ENCODE measurements at regions not wholly inside any gene's neighbourhood (a gene's known extent, or its start where the extent isn't known, plus 50 kb on each side); places are given as distances from the start of the nearest gene placed in this dataset.
"Not testable (repeated sequence)": the region's sequence is repeated elsewhere in the genome, so short reads cannot be mapped to it uniquely, and the experiment has no call there.

DNA sequence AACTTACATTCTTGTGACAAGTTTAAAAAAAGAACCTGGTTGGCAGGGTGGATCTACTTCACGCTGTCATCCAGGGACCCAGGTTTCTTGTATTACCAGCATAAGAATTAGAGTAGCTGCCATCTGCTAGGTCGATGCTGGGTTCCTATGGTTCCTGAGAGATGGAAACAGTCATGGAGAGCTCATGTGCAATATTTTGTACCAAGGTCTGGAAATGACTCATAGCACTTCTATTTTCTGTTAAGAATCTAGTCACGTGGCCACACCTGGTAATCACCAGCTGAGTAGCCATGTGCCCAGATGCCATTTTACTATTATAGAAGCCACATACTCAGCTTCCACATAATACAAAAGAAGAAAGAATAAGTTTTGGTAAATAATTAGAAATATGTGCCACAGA lies 171.3 kb downstream of the CD83 start:
- no peak for DNase-seq (ENCODE audit: extremely low read depth in 1 of 2, low read depth in 1 of 2)

- no peak for DNase-seq (ENCODE audit: extremely low read depth in 1 of 2, low read depth in 1 of 2)
These were observed 172.6 kb downstream of the CD83 start for GRCh38 chr6:14290041-14290771.

GRCh38 chr6:14290772-14291330 lies 173.3 kb downstream of the CD83 start:
- no peak for DNase-seq (ENCODE audit: extremely low read depth in 1 of 2, low read depth in 1 of 2)

DNA sequence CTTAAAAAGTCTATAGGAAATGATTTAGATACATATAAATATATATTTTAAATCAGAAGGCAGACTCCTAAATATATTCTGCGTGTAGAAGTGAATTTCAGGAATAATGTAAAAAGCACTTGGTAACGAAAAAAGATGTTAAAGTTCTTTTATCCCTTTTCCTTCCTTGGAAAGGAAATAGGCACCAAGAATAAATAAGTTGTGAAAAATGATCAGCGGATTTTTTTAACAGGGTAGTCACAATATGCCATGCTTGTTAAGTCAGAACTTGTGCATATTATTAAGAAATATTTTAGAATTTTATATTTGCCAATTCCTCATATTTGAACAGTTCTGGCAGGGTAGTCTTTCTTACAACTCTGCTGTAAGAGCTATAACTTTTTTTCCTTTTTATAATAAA lies 173.8 kb downstream of the CD83 start:
- DNase-seq (ENCODE audit: extremely low read depth in 1 of 2, low read depth in 1 of 2), result no peak

DNA sequence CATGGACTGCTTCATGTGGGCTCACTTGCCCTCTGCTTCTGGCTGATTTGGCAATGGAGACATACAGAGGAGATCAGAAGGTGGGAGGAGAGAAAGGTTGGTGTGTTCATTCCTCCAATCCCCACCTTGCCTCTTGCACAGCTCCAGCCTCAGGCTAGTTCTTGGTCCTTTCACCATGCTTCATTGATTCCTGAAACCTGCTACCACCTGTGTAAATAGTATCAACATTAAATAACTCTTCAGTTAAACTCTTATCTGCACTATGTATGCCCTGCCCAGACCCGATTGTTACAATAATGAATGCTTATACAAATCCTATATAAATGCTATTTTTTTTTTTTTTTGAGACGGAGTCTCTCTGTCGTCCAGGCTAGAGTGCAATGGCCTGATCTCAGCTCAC lies 174.5 kb downstream of the CD83 start:
- DNase-seq (ENCODE audit: extremely low read depth in 1 of 2, low read depth in 1 of 2), result no peak

DNA sequence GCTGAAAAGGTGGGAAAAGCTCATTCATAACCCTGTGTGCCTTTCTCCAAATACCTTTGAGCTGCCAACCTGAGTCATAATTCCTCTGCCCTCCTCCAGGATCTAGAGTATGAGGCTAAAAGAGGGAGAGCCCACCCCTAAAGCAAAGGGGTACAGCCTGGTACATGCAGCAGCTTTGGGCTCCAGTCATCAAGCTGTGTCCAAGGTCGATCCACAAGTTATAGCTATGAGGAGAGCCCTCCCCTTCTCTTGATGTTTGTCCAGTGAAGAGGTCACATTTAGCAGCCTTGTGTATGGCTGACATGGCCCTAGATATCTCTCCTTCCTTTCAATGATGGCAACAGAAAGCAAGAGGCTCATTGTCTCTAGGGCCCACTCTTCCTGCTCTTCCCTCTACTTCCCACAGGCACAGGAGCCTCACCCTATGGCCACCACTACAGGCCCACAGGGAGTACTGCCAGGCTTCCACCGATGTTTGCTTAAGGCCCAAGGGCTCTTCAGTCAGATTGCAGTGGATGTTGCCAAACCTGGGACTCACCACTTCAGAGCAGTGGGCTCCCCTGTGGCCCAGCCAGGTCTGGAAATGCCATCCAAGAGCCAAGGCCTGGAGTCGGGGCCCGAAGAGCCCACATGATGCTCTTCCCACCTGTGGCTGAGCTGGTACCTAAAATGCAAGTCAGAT lies 176.8 kb downstream of the CD83 start:
- DNase-seq (ENCODE audit: extremely low read depth in 1 of 2, low read depth in 1 of 2), result no peak

GRCh38 chr6:14296698-14297097 lies 179.1 kb downstream of the CD83 start:
- DNase-seq (ENCODE audit: extremely low read depth in 1 of 2, low read depth in 1 of 2), result not testable (repeated sequence)

- not testable (repeated sequence) for DNase-seq (ENCODE audit: extremely low read depth in 1 of 2, low read depth in 1 of 2)
These were observed 179.5 kb downstream of the CD83 start for GRCh38 chr6:14297118-14297517.

DNA sequence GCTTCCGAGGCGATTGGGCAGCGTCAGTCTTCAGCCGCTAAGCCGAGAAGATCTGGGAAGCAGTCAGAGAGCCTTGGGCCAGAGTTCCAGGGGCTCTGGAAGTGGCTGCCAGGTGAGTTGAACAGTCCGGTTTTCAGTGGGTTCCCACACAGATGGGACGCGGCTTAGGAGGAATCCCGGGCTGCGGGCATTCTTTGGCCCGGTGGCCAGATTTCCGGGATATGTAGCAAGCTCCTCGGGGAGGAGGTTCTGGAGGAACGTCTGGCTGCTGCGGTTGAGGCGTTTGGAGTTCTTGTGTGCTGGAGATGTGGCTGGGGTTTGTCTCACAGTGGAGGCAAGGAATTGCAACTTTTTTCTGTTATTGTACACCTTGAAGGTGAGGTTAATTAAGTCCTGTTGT lies 182.6 kb downstream of the CD83 start:
- not testable (repeated sequence) for DNase-seq (ENCODE audit: extremely low read depth in 1 of 2, low read depth in 1 of 2)

DNA sequence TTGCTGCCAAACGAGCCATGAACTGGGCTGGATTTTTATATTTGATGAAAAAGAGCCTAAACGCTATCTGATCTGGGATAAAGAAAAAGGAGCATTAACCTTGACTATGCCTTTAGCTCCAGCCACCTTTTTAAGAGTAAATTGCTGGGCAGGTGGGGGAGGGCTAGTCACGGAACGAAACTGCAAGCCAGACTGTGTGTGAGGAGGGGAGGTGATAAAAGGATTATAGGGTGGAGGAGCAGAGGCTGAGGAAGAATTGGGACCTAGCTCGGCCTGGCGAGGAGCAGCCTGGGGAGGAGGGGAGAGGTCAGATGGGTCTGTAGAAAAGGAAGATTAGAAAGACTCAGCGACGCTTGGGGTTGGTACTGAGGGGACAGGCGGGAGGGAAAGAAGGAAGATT lies 183.1 kb downstream of the CD83 start:
- DNase-seq (ENCODE audit: extremely low read depth in 1 of 2, low read depth in 1 of 2), result not testable (repeated sequence)

GRCh38 chr6:14301477-14301876 lies 183.9 kb downstream of the CD83 start:
- DNase-seq (ENCODE audit: extremely low read depth in 1 of 2, low read depth in 1 of 2), result not testable (repeated sequence)

DNA sequence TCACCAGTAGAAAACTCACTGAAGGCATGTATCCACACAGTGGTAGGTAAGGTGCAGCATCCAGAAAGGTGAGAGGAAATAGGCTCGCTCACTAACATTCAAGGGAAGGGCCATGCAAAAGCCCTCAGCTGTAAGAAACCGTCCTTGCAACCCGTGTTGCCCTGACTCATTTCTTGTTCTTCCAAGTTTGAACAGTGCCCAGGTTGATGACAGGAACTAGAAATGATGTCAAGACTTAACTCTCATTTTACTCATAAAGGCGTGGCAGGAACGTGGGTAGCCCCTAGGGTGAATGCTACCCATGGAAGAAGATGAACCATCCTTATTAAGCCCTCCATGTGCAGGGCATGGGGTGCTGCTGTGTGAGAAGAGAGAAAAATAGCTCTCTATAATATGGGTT lies 187.6 kb downstream of the CD83 start:
- DNase-seq (ENCODE audit: extremely low read depth in 1 of 2, low read depth in 1 of 2), result no peak

DNA sequence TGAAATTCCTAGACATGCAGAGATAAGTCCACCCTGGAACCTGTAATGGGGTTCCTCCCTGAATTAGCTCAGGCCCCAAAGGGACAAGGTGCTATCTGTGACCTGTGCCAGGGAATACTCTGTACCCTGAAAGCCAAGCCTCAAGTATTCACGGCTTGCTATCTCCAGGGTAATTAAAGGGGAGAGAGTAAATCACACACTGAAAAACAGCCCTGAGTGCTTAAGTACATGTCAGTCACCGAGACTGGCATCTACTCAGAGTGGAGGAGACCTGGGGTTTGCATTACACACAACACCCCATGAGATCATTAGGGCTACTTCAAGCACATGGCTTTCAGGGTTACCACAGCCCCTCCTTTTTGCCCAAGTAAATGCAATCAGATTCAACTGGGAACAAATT lies 188.1 kb downstream of the CD83 start:
- no peak for DNase-seq (ENCODE audit: extremely low read depth in 1 of 2, low read depth in 1 of 2)

GRCh38 chr6:14306151-14306906 lies 188.8 kb downstream of the CD83 start:
- DNase-seq (ENCODE audit: extremely low read depth in 1 of 2, low read depth in 1 of 2), result no peak

DNA sequence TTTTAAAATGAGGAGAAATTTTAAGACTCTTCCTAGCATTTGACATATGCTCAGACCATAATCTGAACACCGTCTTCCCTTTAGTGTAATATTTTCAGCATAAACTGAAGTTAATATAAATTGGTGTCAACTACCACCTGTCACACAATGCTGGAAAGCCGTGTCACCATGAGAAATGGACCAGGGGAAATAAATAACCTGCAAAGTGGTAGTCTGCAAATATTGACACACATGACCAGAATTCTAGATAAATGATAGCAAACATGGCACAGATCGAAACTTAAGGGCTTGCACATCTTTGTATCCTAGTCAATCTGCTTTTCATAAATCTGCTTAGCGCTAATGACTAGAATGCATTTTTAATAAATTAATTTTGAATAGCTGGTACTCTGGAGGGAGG lies 191.9 kb downstream of the CD83 start:
- no peak for DNase-seq (ENCODE audit: extremely low read depth in 1 of 2, low read depth in 1 of 2)

GRCh38 chr6:14309951-14310445 lies 192.4 kb downstream of the CD83 start:
- no peak for DNase-seq (ENCODE audit: extremely low read depth in 1 of 2, low read depth in 1 of 2)

- DNase-seq (ENCODE audit: extremely low read depth in 1 of 2, low read depth in 1 of 2), result no peak
These were observed 193.4 kb downstream of the CD83 start for GRCh38 chr6:14310960-14311359.

GRCh38 chr6:14312587-14312986 lies 195.0 kb downstream of the CD83 start:
- no peak for DNase-seq (ENCODE audit: extremely low read depth in 1 of 2, low read depth in 1 of 2)

DNA sequence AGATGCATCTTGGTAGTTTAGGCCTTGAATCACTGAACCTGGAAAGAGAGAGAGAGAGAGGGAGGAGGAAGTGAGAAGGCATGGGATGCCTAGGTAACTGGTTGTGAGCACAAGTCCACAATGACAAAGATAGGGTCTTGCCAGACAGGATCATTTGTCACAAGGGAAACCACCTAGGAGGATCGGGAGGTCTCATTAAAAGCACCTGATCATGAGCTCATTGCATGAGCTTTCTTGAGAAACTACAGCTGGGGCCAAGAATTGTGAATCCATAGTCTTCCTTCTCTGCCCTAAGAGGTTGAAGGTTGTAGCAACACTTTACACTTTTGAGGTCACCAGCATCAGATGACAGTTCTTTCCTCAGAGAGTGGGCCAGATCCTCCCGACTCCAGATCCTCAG lies 195.7 kb downstream of the CD83 start:
- DNase-seq (ENCODE audit: extremely low read depth in 1 of 2, low read depth in 1 of 2), result no peak

GRCh38 chr6:14315353-14315752 lies 197.8 kb downstream of the CD83 start:
- no peak for DNase-seq (ENCODE audit: extremely low read depth in 1 of 2, low read depth in 1 of 2)

- no peak for DNase-seq (ENCODE audit: extremely low read depth in 1 of 2, low read depth in 1 of 2)
These were observed 199.2 kb downstream of the CD83 start for GRCh38 chr6:14316651-14317386.
